Superior temporal gyrus (tissue), 1 donor: ENCODE measurements at regions not wholly inside any gene's neighbourhood (a gene's known extent, or its start where the extent isn't known, plus 50 kb on each side); places are given as distances from the start of the nearest gene placed in this dataset.

Source experiments
- DNase-seq: peaks from one replicate; pipeline ENCODE4 v3.0.0-alpha.2; 2016; ENCODE audit errors: extremely low spot score

GRCh38 chr1:55632906-55633305 lies 417.7 kb upstream of the USP24 start:
- no peak for DNase-seq

GRCh38 chr1:55632058-55632457 lies 416.9 kb upstream of the USP24 start:
- peak; percentile 24 for DNase-seq

- no peak for DNase-seq
These were observed 416.3 kb upstream of the USP24 start for GRCh38 chr1:55631509-55631908.

- DNase-seq, result no peak
These were observed 411.2 kb upstream of the USP24 start for GRCh38 chr1:55626326-55626725.

GRCh38 chr1:55624766-55625165 lies 409.6 kb upstream of the USP24 start:
- no peak for DNase-seq

GRCh38 chr1:55623311-55623710 lies 408.1 kb upstream of the USP24 start:
- DNase-seq, result no peak

GRCh38 chr1:55622074-55622473 lies 406.9 kb upstream of the USP24 start:
- DNase-seq, result no peak

- no peak for DNase-seq
These were observed 403.0 kb upstream of the USP24 start for GRCh38 chr1:55618199-55618598.

GRCh38 chr1:55617288-55617982 lies 402.3 kb upstream of the USP24 start:
- no peak for DNase-seq

- DNase-seq, result no peak
These were observed 397.8 kb upstream of the USP24 start for GRCh38 chr1:55612988-55613387.

- no peak for DNase-seq
These were observed 396.0 kb upstream of the USP24 start for GRCh38 chr1:55611123-55611522.

GRCh38 chr1:55610203-55610602 lies 395.0 kb upstream of the USP24 start:
- no peak for DNase-seq

GRCh38 chr1:55609630-55610029 lies 394.5 kb upstream of the USP24 start:
- no peak for DNase-seq

- no peak for DNase-seq
These were observed 390.0 kb upstream of the USP24 start for GRCh38 chr1:55605155-55605554.

- DNase-seq, result no peak
These were observed 389.6 kb upstream of the USP24 start for GRCh38 chr1:55604749-55605148.

- DNase-seq, result no peak
These were observed 389.0 kb upstream of the USP24 start for GRCh38 chr1:55604179-55604578.

GRCh38 chr1:55600242-55600641 lies 385.1 kb upstream of the USP24 start:
- no peak for DNase-seq

GRCh38 chr1:55597910-55598309 lies 382.7 kb upstream of the USP24 start:
- no peak for DNase-seq

GRCh38 chr1:55594701-55595100 lies 379.5 kb upstream of the USP24 start:
- no peak for DNase-seq

- no peak for DNase-seq
These were observed 378.1 kb upstream of the USP24 start for GRCh38 chr1:55593298-55593697.

GRCh38 chr1:55592122-55592521 lies 377.0 kb upstream of the USP24 start:
- no peak for DNase-seq

- no peak for DNase-seq
These were observed 374.6 kb upstream of the USP24 start for GRCh38 chr1:55589671-55590297.

- DNase-seq, result no peak
These were observed 373.1 kb upstream of the USP24 start for GRCh38 chr1:55588309-55588708.

GRCh38 chr1:55586771-55587170 lies 371.6 kb upstream of the USP24 start:
- DNase-seq, result no peak
